Cardiac fibroblast (primary cell): ENCODE measurements at regions not wholly inside any gene's neighbourhood (a gene's known extent, or its start where the extent isn't known, plus 50 kb on each side); places are given as distances from the start of the nearest gene placed in this dataset.

Source experiments
- DNase-seq, 2 donors: peaks; one replicate each; pipeline versions ENCODE4 v3.0.0 to v3.0.0-alpha.2; 2010; ENCODE audit warnings: low read depth in 2 of 2
- H3K4me3 ChIP-seq, 2 donors: replicated peaks in 1 of 2; 1 replicate in 1 of 2; 2 replicates in 1 of 2; pipeline ENCODE4 v1.5.1; 2011; ENCODE audit warnings: low read depth in 2 of 2, low read length in 2 of 2, mild to moderate bottlenecking in 2 of 2, moderate library complexity in 1 of 2
- CTCF ChIP-seq: IDR thresholded peaks from one replicate; pipeline ENCODE4 v1.5.1; 2011; ENCODE audit warnings: low read depth, mild to moderate bottlenecking, low read length, inconsistent platforms

- DNase-seq: no peak
- TF ChIP-seq CTCF: no peak
- no peak overlapping the region for H3K4me3 ChIP-seq
These were observed 711.3 kb downstream of the GALR1 start for GRCh38 chr18:77960791-77961410.

DNA sequence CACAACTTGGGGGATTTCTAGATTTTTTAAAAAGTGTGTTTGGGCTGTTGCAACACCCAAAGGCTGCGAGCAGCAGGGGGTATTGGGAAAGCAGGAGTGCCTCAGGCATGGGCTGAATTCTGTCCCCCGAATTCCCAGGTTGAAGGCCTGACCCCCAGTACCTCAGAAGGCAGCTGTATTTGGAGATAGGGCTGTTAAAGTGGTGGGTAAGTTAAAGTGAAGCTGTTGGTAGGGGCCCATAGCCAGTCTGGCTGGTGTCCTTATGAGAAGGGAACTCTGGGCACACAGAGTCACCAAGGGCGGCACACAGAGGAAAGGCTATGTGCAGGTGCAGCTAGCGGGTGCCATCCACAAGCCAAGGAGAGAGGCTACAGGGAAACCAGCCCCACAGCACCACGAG is 717.4 kb downstream of the GALR1 start:
- no peak for DNase-seq
- TF ChIP-seq CTCF: no peak
- no peak overlapping the region for H3K4me3 ChIP-seq

GRCh38 chr18:77967791-77968190 is 718.1 kb downstream of the GALR1 start:
- no peak overlapping the region for H3K4me3 ChIP-seq
- DNase-seq: no peak
- TF ChIP-seq CTCF: no peak

- no peak for TF ChIP-seq CTCF
- H3K4me3 ChIP-seq: no peak overlapping the region
- DNase-seq: no peak
These were observed 720.3 kb downstream of the GALR1 start for GRCh38 chr18:77969972-77970371.

- DNase-seq: no peak
- no peak for TF ChIP-seq CTCF
These were observed 721.2 kb downstream of the GALR1 start for GRCh38 chr18:77970814-77971213.

GRCh38 chr18:77973745-77974144 is 724.1 kb downstream of the GALR1 start:
- H3K4me3 ChIP-seq: no peak overlapping the region
- DNase-seq: no peak
- TF ChIP-seq CTCF: no peak

More at GRCh38 chr18:77970814-77971213, 721.2 kb downstream of the GALR1 start:
- no peak overlapping the region for H3K4me3 ChIP-seq

- no peak for TF ChIP-seq CTCF
- no peak for DNase-seq
- H3K4me3 ChIP-seq: no peak overlapping the region
These were observed 724.7 kb downstream of the GALR1 start for GRCh38 chr18:77974329-77974728.
